D721Med (cell line): ENCODE measurements at regions not wholly inside any gene's neighbourhood (a gene's known extent, or its start where the extent isn't known, plus 50 kb on each side); places are given as distances from the start of the nearest gene placed in this dataset.

ENCODE experiments used
- DNase-seq: peaks from one replicate; pipeline ENCODE4 v3.0.0; 2011; ENCODE audit warnings: low spot score; ENCODE audit not compliant: insufficient read length
- FAIRE-seq: peaks from 2 replicates; lab custom pipeline; 2011; peaks lifted over from hg19 to GRCh38; lab: Jason Lieb, UNC
- TF ChIP-seq, protein P1 (sequence below): IDR thresholded peaks from 2 replicates; pipeline ENCODE4 v1.5.1; 2012; ENCODE audit warnings: mild to moderate bottlenecking, control low read depth; ENCODE audit not compliant: insufficient read depth; ENCODE audit errors: missing control alignments

DNA sequence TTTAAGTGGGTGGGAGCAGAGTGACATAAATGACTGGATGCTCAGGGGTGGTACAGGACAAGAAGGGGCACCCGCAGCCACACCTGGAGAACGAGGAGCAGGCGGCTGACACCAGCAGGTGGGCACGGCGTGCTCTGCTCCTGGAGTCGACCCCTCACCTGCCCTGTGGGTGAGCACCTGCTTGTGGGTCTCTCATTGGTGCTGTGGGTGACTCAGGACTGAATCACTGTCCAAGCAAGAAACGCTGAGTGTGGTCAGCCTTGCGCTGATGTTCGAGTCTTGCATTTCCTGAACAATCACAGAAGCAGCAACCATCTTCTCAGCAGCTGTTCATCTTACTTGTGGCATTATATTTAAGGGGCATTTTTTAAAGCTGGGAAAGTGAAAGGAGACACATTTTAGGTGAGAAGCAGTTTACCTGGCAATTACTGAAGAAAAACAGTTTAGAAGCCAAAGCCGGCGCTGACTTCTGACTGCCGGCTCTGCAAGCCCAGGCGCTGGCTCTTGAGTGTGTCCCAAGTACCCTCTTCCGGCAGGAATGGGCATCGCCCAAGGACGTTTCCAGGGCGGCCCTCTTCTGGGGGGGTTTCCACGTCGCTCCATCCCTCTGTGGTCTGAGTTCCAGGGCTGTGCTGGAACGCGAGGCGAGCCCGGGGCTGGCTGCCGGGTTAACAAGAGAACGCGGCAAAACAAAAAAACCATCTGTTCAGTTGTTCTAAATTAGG, 145.2 kb upstream of the PFKP start:
- FAIRE-seq (no peak), DNase-seq (no peak)
- TF ChIP-seq, protein P1, sequence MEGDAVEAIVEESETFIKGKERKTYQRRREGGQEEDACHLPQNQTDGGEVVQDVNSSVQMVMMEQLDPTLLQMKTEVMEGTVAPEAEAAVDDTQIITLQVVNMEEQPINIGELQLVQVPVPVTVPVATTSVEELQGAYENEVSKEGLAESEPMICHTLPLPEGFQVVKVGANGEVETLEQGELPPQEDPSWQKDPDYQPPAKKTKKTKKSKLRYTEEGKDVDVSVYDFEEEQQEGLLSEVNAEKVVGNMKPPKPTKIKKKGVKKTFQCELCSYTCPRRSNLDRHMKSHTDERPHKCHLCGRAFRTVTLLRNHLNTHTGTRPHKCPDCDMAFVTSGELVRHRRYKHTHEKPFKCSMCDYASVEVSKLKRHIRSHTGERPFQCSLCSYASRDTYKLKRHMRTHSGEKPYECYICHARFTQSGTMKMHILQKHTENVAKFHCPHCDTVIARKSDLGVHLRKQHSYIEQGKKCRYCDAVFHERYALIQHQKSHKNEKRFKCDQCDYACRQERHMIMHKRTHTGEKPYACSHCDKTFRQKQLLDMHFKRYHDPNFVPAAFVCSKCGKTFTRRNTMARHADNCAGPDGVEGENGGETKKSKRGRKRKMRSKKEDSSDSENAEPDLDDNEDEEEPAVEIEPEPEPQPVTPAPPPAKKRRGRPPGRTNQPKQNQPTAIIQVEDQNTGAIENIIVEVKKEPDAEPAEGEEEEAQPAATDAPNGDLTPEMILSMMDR: no peak

DNA sequence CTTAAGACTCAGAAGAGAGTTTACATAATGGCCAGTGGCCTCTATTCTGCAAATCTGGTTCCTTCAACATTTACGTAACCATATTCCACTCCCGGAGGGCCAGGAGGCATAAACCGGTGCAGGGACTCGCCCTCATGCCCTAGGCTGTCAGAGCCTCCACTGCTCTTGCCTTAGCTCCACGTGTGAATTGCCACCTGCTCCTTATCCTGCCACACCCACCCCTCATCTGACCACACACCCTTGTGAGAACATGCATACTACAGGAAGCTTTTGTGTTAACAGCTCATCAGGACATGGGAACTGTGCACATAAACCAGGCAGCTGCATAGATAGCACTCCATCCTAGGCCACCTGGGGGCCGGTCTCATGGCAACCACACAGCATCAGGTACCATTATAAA, 146.7 kb upstream of the PFKP start:
- DNase-seq (no peak), FAIRE-seq (no peak)
- TF ChIP-seq, protein P1: no peak

DNA sequence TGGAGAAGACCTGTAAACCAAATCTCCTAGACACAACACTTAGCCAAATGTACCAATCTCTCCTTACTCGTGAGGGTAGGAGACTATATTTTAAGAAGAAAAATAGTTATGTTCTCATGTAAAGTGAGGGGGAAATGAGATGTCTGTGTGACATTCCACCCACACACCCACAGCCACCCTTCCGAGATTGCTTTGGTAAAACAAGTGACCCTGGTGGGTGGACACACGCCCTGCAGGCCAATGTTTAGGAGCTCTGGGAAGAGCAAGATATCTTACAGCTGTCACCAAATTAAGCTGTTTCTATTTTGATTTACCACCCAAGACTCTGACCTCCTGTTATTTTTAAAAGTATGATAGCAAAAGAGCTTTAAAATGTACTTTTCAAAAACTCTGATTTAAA, 147.2 kb upstream of the PFKP start:
- no peak for DNase-seq
- FAIRE-seq: no peak

DNA sequence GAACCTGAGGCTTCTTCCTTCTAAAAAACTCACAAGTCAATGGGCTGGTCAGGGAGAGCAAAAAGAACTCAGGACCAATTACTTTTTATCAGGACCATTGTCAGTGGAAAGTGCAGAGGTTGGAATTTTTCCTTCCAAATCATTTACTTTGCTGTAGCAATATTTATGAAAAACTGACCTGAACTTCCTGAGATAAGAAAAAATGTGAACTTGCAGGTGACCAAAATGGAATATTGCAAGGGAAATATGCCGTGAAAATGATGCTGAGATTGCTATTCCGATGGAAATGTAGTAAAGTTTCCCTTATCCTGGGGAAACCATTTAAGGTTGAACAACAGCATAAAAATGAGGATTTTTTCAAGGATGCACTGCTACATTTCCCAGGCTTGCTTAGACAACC, 148.3 kb upstream of the PFKP start:
- FAIRE-seq: no peak
- TF ChIP-seq, protein P1: no peak

More for the DNA sequence above, 147.2 kb upstream of the PFKP start:
- TF ChIP-seq, protein P1: no peak

DNA sequence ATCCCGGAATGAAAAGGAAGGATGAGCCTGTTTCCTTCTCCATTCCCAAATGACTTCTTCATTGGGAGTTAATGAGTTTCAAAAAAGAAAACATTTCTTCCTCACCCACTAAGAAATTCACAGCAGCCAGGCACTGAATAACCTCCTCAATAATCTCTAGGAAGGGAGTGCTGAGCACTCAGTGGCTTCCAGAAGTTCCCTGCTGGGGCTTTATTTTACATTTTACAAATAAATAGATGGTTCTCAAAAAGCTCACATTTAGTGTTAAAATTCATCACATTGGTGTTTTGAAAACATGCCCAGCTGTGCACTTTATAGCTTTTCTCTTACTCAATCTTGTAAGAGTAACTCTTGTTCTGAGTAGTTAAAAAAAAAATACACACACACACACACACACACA, 148.9 kb upstream of the PFKP start:
- no peak for DNase-seq
- TF ChIP-seq, protein P1: no peak
- no peak for FAIRE-seq

More for the DNA sequence above, 148.3 kb upstream of the PFKP start:
- DNase-seq: no peak

DNA sequence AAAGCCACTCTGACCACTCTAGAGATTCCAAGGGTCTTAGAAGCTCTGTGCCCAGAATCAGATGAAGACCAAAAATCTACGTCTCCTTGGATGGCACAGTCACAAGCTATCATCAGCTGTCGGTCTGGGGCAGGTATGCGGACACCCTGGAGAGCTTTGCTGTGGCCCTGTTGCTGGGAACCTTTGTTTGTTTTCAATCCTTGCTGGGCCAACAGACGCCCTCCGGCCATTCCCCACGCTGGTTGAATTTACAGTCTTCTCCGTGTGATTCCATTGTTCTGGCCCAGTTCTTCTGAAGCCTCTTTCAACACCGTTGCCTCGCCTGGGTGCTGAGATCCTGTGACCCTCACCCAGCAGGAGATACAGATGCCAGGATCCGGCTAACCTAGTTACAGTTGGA, 149.4 kb upstream of the PFKP start:
- no peak for FAIRE-seq
- TF ChIP-seq, protein P1: no peak
- DNase-seq: no peak

DNA sequence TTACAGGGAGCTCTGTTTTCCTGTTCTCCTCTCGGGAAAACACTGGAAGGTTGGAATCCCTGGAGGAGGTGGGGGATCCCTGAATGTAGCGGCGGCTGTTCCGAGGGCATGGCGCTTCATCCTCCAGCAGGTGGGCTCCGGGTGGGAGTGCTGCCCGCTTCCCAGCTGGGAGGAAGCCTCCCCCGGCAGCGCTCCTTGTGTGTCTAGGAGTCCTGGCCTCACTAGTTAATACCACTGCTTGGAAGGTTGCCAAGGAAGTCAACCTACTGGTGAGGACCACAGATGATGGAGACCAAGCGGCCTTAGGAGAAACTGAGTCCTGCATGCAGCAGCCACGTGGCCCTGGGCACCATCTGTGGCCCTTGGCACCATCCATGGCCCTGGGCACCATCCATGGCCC, 151.9 kb upstream of the PFKP start:
- DNase-seq: no peak
- TF ChIP-seq, protein P1: no peak
- no peak for FAIRE-seq
